GM21423 (cell line): ENCODE measurements at regions not wholly inside any gene's neighbourhood (a gene's known extent, or its start where the extent isn't known, plus 50 kb on each side); places are given as distances from the start of the nearest gene placed in this dataset.

ENCODE experiments used
- ATAC-seq: cut with Tn5 transposase; IDR thresholded peaks from one replicate; pipeline ENCODE4 v1.9.1; 2021; ENCODE audit warnings: mild to moderate bottlenecking, moderate library complexity; ENCODE audit not compliant: unreplicated experiment

DNA sequence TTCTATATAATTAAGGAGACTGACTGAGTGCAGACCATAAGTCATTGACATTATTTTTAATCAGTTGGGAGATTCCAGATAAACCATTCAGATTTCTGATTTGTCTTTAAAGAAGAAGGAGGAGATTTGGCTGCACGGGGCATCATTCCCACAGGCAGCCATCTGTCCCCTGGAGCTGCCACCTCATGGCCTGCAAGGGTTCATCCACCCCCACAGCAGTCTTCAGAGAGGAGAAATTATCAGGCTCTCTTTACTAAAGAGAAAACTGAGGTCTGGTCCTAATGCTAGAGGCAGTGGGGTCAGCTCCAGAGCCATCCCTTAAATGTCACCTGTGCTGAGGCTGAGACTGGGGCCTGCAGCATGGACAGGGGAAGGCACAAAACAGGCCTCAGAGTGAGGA, 501.3 kb upstream of the SULF2 start:
- no peak for ATAC-seq

DNA sequence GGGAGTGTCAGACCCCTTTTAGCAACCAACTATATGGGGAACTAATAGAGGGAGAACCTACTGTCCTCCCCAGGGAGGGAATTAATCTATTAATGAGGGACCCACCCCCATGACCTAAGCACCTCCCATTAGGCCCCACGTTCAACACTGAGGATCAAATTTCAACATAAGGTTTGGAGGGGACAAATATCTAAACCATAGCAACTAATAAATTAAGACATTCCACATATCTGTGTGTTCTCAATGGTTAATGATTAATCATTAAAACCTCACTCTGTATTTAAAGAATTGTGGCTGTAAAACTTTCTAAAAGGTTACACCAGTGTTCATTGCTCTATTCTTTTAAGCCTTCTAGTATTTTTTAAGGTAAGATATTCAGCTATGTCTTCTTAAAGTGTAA, 500.4 kb upstream of the SULF2 start:
- ATAC-seq, result no peak

DNA sequence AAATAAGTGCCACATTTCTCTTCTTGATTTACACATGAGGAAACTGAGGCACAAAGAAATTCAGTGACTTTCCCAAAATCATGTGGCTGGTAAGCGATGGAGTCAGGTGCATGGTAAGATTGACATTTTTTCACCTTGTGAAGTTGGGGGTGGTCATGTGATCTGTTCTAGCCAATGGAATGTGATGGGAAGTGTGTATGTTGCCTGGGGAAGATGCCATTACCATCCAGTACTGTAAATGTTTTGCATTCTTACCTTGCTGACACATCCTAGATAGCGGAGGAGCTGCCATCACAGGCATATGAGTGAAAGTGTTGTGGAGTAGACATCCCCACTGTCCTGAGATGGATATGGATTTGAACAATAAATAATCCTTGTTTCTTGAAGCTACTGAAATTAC, 499.6 kb upstream of the SULF2 start:
- no peak for ATAC-seq

DNA sequence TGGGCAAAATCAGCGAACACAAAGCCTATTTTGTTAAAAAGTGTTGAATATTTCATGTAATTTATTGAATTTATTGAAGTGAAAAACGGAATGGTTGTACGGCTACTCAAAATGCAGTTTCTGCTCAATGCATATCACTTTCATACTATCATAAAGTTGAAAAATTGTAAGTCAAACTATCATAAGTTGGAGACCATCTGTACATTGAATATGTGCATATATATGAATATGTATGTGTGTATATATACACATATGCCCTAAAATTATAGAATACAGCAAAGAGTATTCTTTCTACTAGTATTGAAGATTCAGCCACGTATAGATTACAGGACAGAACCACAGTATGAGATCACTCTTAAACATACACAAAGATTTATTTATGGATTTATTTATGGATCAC, 499.0 kb upstream of the SULF2 start:
- ATAC-seq, result no peak

DNA sequence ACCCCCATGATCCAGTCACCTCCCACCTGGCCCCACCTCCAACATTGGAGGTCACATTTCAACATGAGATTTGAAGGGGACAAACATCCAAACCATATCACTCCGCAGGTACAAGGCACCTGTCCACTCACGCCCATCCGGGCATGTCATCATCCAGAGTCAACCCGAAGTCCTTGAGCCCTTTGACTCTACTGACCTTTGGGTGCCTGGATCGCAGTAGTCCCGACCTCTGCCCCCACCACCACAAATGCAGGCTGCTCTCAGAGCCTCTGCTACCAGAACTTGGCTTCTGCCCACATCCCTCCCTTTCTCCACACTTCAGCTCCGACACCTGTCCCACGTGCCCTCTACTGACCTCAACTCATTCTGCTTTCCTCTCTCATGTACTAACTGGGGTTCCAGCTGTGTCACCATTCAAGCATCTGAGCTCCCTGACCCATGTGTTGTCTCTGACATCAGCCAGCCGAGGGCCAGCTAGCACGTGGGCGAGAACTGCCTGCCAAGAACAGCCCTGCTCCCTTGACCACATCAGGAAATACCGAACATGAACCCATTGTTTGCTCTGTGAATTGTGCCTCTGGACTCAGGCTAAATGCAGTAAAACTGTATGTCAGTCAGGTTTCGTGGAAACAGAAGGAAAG, 498.3 kb upstream of the SULF2 start:
- no peak for ATAC-seq

DNA sequence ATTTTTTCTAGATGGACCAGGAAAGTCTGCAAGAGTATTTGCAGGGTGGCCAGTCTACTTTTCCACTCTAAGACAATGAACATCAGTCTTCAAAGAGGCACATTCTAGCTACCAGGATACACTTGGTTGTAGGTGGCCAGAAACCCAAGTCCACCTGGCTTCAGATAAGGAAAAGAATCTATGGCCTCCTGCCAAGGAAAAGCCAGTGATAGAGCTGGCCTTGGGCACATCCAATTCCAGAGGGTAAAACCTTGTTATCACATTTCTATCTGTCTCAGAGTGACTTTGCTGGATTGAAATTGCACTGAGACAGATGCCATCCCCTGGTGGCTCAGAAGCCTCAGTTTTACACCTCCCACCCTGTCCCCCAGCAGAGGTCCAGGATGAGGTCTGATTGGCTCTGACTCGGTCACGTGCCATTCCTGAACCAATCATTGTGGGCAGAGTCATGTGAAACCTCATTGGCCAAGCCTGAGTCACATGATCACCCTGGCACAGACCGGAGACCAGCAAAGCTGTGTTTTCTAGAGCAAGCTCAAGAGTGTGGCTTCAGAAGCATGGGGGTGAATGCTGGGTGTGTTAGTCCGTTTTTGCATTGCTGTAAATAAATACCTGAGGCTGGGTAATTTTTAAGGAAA, 497.4 kb upstream of the SULF2 start:
- no peak for ATAC-seq

DNA sequence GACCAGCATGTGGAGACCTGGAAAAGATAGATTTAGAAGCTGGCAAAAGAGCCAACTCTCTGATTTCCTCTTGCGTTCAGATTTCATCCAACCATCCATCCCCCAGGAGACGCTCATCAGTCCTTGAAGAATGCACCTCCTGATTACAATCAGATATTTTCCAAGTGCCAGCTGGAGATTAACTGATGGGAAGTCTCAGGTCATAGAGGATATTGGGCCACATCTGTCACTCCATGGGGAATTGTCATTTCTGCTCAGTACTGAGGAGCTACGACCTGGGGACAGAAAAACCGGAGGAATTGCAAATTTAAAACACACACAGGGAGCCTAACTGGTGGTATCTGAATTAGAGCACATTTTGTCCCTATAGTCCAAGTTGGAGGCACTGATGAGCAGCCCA, 496.2 kb upstream of the SULF2 start:
- no peak for ATAC-seq

DNA sequence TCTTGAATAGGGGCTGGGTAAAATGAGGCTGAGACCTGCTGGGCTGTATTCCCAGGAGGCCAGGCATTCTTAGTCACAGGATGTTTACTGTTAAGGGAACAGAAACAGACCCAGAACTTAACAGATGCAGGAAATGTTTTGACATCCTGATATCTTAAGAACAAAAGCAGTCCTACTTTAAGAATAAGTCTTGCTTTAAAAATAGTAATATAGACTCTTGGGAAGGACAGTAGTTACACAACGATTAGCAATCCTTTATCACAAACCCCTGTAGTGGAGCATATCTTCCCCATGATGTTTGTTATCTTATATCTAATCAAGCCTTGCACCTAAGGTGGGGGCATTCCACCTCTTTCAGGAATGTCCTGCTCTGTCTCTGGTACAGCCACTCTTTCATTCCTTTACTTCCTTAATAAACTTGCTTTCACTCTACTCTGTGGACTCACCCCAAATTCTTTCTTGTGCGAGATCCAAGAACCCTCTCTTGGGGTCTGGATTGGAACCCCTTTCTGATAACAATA, 493.7 kb upstream of the SULF2 start:
- ATAC-seq, result no peak

DNA sequence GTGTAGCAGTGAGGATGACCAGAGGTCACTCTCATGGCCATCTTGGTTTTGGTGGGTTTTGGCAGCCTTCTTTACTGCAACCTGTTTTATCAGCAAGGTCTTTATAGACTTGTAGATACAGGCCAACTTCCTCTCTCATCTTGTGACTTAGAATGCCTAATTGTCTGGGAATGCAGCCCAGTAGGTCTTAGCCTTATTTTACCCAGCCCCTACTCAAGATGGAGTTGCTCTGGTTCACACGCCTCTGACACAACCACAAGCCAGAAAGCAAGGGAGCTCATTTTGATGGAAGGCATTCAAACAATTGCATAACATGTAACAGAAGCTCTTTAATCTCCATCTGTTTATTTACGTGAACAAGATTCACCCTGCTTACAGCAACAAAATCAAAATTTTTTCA, 492.0 kb upstream of the SULF2 start:
- ATAC-seq, result no peak

DNA sequence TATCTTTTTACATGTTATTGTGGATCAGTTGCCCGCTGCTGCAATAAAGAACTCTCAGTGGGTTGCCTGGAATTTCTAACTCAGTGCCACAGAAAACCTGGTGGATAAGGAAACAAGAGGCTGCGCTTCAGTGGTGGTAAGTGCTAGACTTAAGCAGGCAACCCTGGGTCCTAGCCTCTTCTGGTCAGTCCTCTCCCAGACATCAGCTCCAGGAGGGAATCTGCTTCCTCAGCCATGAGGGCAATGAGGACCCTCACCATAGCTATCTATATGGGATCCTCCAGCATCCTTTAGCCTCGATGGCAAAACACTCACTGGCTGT, 490.7 kb upstream of the SULF2 start:
- no peak for ATAC-seq

DNA sequence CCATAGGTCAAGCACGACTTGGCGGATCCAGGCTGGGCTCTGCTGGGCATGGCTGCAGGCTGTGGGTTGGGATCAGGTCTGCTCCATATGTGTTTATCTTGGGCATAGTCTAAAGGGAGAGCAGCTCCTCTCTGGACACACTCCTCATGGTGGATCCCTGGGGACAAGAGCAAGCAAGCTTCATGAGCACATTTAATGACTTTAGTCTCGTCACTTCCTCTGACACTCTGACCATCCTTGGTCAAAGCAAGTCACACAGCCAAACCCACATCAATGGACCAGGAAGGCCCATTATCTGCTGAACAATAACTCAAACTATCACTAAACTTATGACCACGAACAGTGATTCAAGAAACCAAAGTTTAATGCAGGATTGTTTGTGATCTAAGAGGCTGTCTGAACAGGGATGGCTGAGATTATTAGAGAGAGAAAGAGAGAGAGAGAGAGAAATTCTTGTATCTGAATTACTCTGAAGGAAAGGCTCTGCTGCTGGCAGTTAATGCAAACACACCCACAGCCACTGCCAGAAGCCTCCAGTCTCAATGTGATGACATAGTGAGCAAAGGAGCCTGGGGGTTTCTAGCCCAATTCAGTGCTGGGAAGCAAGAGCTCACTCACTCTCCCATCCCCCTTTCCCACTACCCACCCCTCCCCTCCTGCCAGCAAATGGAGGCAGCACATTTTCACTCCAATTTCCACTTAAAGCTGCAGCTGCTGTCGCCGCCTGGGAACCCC, 490.2 kb upstream of the SULF2 start:
- ATAC-seq, result no peak

DNA sequence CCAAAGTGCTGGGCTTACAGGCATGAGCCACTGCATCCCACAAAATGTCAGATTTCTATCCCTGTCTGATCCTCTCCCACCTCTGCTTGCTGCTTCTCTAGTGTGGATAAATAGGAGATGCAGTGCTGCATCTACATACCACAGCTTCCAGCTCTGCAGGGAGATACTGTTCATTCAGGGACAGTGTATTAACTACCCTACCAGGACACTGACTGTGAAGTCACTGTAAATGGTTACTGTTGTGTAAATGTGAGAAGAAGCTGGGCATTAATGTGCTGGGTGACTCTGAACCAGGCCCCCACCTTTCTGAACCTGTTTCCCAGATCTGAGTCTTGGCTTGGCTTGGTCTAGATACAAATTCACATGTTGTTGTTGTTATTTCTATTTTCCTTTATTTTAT, 488.6 kb upstream of the SULF2 start:
- ATAC-seq, result no peak

DNA sequence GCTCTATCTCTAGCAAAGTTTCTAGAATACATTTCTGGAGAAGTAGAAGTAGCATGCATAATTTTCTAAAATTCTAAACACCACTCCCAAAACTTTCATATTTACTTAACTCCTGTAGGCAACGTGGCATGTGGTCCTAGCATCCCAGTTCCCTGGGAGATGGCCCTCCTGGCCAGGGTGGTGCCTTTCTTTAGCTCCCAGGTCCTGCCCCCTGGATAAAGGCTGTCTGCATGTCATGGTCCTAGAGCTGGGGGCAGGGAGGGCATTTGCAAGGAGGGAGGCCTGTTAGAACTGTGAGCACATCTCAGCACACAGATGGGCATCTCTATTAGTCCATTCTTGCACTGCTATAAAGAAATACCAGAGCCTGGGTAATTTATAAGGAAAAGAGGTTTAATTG, 485.6 kb upstream of the SULF2 start:
- ATAC-seq, result no peak

DNA sequence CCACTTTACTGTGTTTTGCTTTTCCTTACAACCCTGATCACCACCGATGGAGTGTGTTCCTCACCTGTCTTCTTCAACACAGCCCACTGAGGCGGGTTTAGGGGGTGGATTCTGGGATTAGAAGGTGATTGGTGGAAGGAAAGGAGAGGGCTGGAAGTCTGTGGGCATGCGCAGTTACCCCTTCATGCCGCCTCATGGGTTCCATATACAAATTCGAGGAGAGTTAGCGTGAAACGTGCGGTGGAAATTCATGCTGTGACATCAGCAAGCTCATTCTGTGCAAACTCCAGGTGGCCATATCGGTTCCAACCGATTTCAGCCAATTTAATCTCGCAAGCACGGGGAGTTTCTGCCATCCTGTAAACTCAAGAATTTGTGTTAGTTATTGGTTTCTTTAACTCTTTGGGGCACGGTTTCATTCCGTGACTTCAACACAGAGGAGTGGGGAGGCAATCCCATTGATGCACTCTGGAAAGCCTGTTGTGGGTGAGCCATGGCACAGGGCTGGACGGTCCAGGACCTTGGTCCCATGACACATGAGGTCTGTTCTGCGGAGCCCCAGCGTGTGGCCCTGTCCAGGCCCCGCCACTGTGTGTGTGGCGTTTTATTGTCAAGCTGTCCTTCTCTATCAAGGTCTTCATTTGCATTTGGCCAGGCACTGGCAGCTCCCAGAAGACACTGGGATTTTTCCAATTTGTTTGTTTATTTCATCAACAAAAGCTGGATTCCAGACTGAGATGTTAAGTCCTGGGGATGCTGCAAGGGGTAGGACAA, 482.8 kb upstream of the SULF2 start:
- ATAC-seq, result no peak

DNA sequence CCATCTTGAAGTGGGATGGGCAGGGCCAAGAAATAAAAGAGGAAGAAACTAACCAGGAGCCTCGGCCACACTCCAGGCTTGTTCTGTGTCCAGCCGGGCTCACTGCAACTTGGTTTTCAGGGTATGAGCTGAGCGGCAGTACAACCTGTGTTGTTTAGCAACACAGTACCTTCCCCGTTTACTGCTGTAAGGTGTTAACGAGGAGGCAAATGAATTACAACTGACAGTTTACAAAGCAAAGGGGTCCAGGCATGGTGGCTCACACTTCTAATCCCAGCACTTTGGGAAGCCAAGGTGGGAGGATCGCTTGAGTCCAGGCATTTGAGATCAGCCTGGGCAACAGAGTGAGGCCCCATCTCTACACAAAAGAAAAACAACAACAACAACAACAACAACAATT, 481.3 kb upstream of the SULF2 start:
- no peak for ATAC-seq

DNA sequence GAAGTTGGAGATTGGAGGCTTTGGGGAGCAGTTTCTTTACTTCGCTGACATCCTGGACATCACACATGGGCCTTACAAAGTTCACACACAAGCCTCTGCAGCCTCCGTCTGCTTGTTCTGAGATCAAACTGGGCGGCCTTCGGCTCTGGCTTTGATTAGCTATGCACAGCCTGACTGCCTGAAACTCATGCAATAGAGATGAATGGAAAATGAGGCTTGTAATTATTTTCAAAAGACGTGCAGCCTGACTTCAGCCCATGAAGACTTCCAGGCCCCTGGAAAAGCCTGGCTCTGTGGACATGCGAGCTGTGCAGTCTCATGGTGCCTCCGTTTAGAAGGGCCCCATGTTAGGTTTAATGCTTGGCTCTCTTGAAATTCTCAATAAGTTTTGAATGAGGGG, 480.5 kb upstream of the SULF2 start:
- ATAC-seq, result no peak

DNA sequence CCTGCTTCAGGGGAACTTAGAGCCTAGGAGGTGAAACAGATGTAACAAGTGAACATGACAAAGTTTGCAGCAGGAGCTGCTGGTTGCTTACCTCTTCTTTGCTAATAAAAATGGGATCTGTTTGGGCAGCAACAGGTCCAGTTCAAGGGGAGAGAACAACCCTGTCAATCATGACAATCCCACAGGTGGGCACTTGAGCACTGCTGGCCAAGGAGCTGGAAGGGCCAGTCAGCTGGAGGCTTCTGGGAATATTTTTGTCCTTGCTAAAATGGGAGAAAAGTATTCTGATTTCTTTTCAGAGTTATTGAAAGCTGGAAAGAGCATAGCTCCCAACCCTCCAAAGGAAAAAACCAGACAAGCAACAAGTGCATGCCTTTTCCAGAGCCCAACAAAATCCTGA, 477.7 kb upstream of the SULF2 start:
- no peak for ATAC-seq

DNA sequence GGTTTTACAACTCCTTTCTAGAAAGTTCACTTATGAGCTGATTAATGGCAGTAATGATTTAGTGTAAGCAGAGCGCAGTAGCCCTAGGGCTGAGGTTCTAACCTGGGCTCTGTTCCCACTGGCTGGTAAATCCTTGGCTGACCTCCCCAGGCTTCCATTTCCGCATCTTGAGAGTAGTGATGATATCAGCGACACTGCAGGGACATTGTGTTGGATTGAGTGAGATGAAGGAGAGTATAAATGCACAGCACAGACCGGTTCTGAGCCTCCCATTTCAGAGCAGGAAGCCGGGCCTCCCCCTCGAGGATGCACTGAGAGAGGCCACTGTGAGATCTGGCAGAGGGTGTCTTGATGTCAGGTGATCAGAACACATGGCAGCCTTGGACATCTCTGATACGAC, 477.2 kb upstream of the SULF2 start:
- no peak for ATAC-seq

DNA sequence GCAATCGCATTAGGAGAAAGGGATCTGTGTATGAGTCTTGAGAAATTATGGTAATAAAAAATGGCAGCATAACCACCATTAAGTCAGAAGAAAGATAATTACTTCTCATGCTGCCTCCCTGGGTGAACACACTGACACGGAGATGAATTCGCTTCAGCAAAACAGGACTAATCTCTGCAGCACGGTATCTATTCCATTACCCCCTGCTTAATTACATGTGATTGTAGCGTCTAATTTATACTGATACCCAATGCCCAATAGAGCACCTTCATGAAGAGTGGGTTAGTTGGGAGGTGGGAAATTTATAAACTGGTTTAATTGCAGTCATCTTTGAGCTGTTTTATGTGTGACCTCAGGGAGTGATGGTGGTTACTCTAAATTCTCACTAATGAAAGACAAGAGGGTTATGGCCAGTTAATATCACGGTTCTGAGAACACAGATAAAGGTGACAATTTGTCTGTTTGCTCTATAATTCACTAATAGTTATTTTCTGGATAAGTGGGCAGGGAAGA, 476.2 kb upstream of the SULF2 start:
- no peak for ATAC-seq

DNA sequence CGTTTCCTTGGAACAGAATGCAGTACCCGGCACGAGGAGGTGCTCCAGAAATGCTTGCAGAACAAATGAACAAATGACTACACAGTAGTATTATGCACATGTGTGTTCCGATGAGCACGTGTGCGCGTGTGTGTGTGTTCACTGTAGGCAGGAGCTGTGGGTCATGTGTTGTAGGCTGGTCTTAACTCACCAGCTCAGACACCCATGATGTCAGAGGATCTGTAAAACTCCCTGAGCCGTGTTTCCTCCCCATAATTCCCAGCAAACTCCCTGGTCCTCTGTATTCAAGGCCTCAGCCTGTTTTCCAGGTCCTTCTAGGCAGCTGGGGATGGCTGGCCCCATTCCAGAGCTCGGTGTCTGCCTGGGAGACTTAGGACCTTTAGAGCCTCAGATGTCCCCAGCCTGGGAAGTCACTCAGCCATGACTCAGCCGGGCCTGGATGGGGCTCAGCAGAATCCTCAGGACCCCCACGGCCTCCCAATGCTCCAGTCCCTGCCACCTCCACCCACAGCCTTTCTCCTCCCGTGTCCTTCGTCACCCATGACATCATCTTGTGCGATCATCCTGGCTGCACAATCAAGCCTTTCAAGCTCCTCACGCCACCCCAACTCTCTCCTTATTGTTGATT, 475.0 kb upstream of the SULF2 start:
- no peak for ATAC-seq

DNA sequence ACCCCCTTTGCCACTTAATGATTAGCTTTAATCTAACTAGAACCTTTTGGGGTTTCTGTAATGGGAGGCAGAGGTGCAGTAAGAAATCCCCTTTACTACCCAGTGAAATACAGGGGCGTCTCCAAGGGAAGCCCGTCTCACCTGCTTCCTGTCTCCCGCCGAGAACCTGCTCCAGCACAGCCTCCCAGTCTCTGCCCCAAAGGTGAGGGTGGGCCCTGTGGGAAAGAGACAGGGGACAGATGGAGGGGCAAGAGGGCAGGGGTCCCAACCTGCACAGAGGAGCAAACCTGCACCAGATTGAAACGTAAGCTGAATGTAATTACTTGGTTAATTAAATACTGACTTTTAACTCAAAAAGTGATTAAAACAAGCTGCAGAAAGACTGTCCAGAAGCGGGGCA, 474.2 kb upstream of the SULF2 start:
- ATAC-seq, result no peak
